Natural killer cell treated with Interleukin-12 subunit alpha and Interleukin-12 subunit beta and Interleukin-15 and Interleukin-18, amount 100 ng/mL, for 72 hours (primary cell): ENCODE measurements at regions not wholly inside any gene's neighbourhood (a gene's known extent, or its start where the extent isn't known, plus 50 kb on each side); places are given as distances from the start of the nearest gene placed in this dataset.
"Not testable (repeated sequence)": the region's sequence is repeated elsewhere in the genome, so short reads cannot be mapped to it uniquely, and the experiment has no call there.

ENCODE experiments used
- ATAC-seq, 2 donors: fragments of 150-1000 bp; cut with Tn5 transposase in 1 of 2; sonication (Bioruptor Pico), chemical (Tn5 transposase) in 1 of 2; 2 replicates each; pipeline ENCODE4 v1.10.0; 2021
- DNase-seq: peaks from one replicate; pipeline ENCODE4 v3.0.0; 2022; ENCODE audit warnings: low spot score
- H3K27ac Mint-ChIP-seq, 2 donors: 1 replicate in 1 of 2; 2 replicates in 1 of 2; pipeline ENCODE4 v1.8.0; 2022; ENCODE audit warnings: mixed read lengths in 2 of 2, mild to moderate bottlenecking in 1 of 2, moderate library complexity in 1 of 2
- H3K27me3 Mint-ChIP-seq, 2 donors: 1 replicate in 1 of 2; 2 replicates in 1 of 2; pipeline ENCODE4 v1.8.0; 2022; ENCODE audit warnings: mixed read lengths in 2 of 2
- H3K36me3 Mint-ChIP-seq: one replicate; pipeline ENCODE4 v1.8.0; 2022; ENCODE audit warnings: mixed read lengths
- H3K4me1 Mint-ChIP-seq, 2 donors: 1 replicate in 1 of 2; 2 replicates in 1 of 2; pipeline ENCODE4 v1.8.0; 2022; ENCODE audit warnings: low read depth in 2 of 2, mixed read lengths in 2 of 2, mild to moderate bottlenecking in 1 of 2
- H3K4me3 Mint-ChIP-seq: one replicate; pipeline ENCODE4 v1.8.0; 2022; ENCODE audit warnings: mixed read lengths
- H3K9me3 Mint-ChIP-seq: 2 replicates; pipeline ENCODE4 v1.8.0; 2022; ENCODE audit warnings: mixed read lengths

DNA sequence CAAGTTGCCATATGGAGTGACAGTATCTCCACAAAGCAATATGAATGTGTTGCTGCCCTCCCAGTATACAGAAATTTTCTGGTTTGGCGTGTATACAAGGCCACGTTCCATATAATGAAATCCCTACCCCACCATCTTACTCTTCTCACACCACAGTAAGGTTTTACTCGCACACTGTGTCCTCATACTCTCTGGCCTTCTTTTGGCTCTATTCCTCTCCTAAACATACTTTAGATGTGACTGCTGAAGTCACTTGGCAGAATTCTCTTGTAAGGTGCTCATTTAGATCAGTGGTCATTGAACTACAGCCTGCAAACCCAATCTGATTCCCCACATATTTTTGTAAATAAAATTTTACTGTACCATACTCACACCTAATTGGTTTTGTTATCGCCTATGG lies 123.2 kb downstream of the RFPL4B start:
- Mint-ChIP-seq H3K4me1 (no peaks in the 10 kb centered on the region), H3K4me3 (no peak overlapping the region), H3K27me3 (no peaks in the 10 kb centered on the region)

GRCh38 chr6:112470950-112471349 lies 123.8 kb downstream of the RFPL4B start:
- Mint-ChIP-seq H3K27ac (no peak overlapping the region), H3K36me3 (no peaks in the 10 kb centered on the region), H3K27me3 (no peaks in the 10 kb centered on the region), H3K4me3 (no peak overlapping the region), H3K4me1 (no peaks in the 10 kb centered on the region), H3K9me3 (no peaks in the 10 kb centered on the region)
- DNase-seq = no peak
- ATAC-seq = no peak

More for the DNA sequence above, 123.2 kb downstream of the RFPL4B start:
- no peak for DNase-seq
- H3K9me3 Mint-ChIP-seq = no peaks in the 10 kb centered on the region
- ATAC-seq = no peak
- no peak overlapping the region for H3K27ac Mint-ChIP-seq
- H3K36me3 Mint-ChIP-seq = no peaks in the 10 kb centered on the region

GRCh38 chr6:112475083-112475482 lies 128.0 kb downstream of the RFPL4B start:
- H3K4me3 Mint-ChIP-seq = no peak overlapping the region
- H3K27ac Mint-ChIP-seq = no peak overlapping the region
- no peaks in the 10 kb centered on the region for H3K4me1 Mint-ChIP-seq
- DNase-seq (no peak), ATAC-seq (no peak)
- no peaks in the 10 kb centered on the region for H3K9me3 Mint-ChIP-seq
- H3K36me3 Mint-ChIP-seq = no peaks in the 10 kb centered on the region
- H3K27me3 Mint-ChIP-seq = no peaks in the 10 kb centered on the region

GRCh38 chr6:112477125-112477524 lies 130.0 kb downstream of the RFPL4B start:
- no peak for DNase-seq
- Mint-ChIP-seq H3K27me3 (no peaks in the 10 kb centered on the region), H3K9me3 (peaks cover 4% of the 10 kb centered on the region), H3K4me3 (no peak overlapping the region), H3K36me3 (no peaks in the 10 kb centered on the region), H3K4me1 (no peaks in the 10 kb centered on the region), H3K27ac (no peak overlapping the region)
- no peak for ATAC-seq

GRCh38 chr6:112478036-112478435 lies 130.9 kb downstream of the RFPL4B start:
- no peaks in the 10 kb centered on the region for H3K36me3 Mint-ChIP-seq
- H3K27me3 Mint-ChIP-seq = no peaks in the 10 kb centered on the region
- no peak overlapping the region for H3K4me3 Mint-ChIP-seq
- H3K4me1 Mint-ChIP-seq = no peaks in the 10 kb centered on the region
- no peak for ATAC-seq
- no peak overlapping the region for H3K27ac Mint-ChIP-seq
- H3K9me3 Mint-ChIP-seq = peaks cover 4% of the 10 kb centered on the region
- no peak for DNase-seq

- ATAC-seq, H3K4me3 Mint-ChIP-seq: not testable (repeated sequence)
Measured at GRCh38 chr6:112479975-112480374, 132.8 kb downstream of the RFPL4B start.

DNA sequence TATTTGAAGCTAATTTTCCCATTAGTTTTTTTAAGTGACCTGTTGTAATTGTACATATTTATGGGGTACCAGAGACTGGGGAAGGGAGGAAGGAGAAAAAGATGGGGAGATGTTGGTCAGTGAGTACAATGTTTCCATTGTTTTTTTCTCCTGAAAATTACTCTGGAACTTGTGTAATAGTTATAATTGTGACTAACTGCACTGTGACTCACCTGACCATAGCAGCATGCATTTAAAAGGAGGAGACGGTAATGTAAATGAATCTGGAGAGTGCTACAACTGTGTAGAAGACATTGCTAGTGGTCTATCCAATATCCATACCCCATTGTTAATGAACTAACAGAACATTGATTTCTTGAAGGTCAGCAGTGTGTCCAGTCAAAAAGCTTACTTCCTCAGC lies 133.4 kb downstream of the RFPL4B start:
- H3K36me3 Mint-ChIP-seq = no peaks in the 10 kb centered on the region
- ATAC-seq = no peak
- no peak for DNase-seq
- H3K4me1 Mint-ChIP-seq = no peaks in the 10 kb centered on the region
- H3K9me3 Mint-ChIP-seq = peaks cover 4% of the 10 kb centered on the region
- H3K27me3 Mint-ChIP-seq = no peaks in the 10 kb centered on the region
- no peak overlapping the region for H3K27ac Mint-ChIP-seq
- no peak overlapping the region for H3K4me3 Mint-ChIP-seq

More at GRCh38 chr6:112479975-112480374, 132.8 kb downstream of the RFPL4B start:
- H3K36me3 Mint-ChIP-seq, H3K27me3 Mint-ChIP-seq, DNase-seq, H3K9me3 Mint-ChIP-seq, H3K4me1 Mint-ChIP-seq, H3K27ac Mint-ChIP-seq: not testable (repeated sequence)

- peaks cover 4% of the 10 kb centered on the region for H3K9me3 Mint-ChIP-seq
- H3K4me1 Mint-ChIP-seq = no peaks in the 10 kb centered on the region
Measured at GRCh38 chr6:112481211-112481610, 134.1 kb downstream of the RFPL4B start.

GRCh38 chr6:112482373-112482772 lies 135.2 kb downstream of the RFPL4B start:
- ATAC-seq (no peak), DNase-seq (no peak)
- Mint-ChIP-seq H3K4me1 (no peaks in the 10 kb centered on the region), H3K9me3 (peaks cover 4% of the 10 kb centered on the region), H3K27ac (no peak overlapping the region), H3K27me3 (no peaks in the 10 kb centered on the region), H3K36me3 (no peaks in the 10 kb centered on the region), H3K4me3 (no peak overlapping the region)

More at GRCh38 chr6:112481211-112481610, 134.1 kb downstream of the RFPL4B start:
- no peak for DNase-seq
- Mint-ChIP-seq H3K36me3 (no peaks in the 10 kb centered on the region), H3K4me3 (no peak overlapping the region), H3K27me3 (no peaks in the 10 kb centered on the region), H3K27ac (no peak overlapping the region)
- ATAC-seq = no peak

GRCh38 chr6:112485120-112485826 lies 138.1 kb downstream of the RFPL4B start:
- H3K4me1 Mint-ChIP-seq = peaks cover 0 to 2% of the 10 kb centered on the region in 2 donors
- DNase-seq = no peak
- no peak overlapping the region for H3K27ac Mint-ChIP-seq
- ATAC-seq = no peak
- H3K4me3 Mint-ChIP-seq = no peak overlapping the region
- no peaks in the 10 kb centered on the region for H3K36me3 Mint-ChIP-seq
- no peaks in the 10 kb centered on the region for H3K27me3 Mint-ChIP-seq
- H3K9me3 Mint-ChIP-seq = peaks cover 10% of the 10 kb centered on the region

- no peak for ATAC-seq
- Mint-ChIP-seq H3K9me3 (peaks cover 8% of the 10 kb centered on the region), H3K36me3 (no peaks in the 10 kb centered on the region), H3K27ac (no peak overlapping the region), H3K27me3 (no peaks in the 10 kb centered on the region), H3K4me1 (peaks cover 0 to 2% of the 10 kb centered on the region in 2 donors), H3K4me3 (no peak overlapping the region)
- no peak for DNase-seq
Measured at GRCh38 chr6:112485827-112486212, 138.7 kb downstream of the RFPL4B start.

GRCh38 chr6:112486454-112486853 lies 139.3 kb downstream of the RFPL4B start:
- peaks cover 8% of the 10 kb centered on the region for H3K9me3 Mint-ChIP-seq
- peaks cover 0 to 2% of the 10 kb centered on the region in 2 donors for H3K4me1 Mint-ChIP-seq
- no peaks in the 10 kb centered on the region for H3K36me3 Mint-ChIP-seq
- H3K27ac Mint-ChIP-seq = no peak overlapping the region
- H3K27me3 Mint-ChIP-seq = no peaks in the 10 kb centered on the region
- no peak for ATAC-seq
- DNase-seq = no peak
- no peak overlapping the region for H3K4me3 Mint-ChIP-seq

DNA sequence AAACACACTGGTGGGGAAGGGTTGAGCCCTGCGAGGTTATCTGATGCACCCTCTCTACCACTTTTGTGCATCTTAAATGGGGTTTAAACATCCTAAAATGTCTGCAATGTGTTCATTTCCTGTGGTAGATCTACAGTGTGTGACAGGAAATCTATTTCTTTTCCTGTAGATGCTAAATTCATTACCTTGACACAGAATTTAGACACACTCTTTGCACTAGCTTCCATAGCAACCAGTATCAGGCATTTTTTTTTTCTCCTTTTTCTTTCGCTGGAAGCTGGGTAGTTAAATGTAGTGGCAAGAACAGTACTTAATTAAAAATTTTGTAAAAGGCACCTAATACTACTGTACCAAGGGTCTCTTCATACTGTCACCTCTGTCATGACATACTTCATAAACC lies 141.1 kb downstream of the RFPL4B start:
- DNase-seq (no peak), ATAC-seq (no peak)
- no peak overlapping the region for H3K4me3 Mint-ChIP-seq
- H3K36me3 Mint-ChIP-seq = no peaks in the 10 kb centered on the region
- peaks cover 11% of the 10 kb centered on the region for H3K9me3 Mint-ChIP-seq
- no peaks in the 10 kb centered on the region for H3K27me3 Mint-ChIP-seq
- no peak overlapping the region for H3K27ac Mint-ChIP-seq
- peaks cover 0 to 2% of the 10 kb centered on the region in 2 donors for H3K4me1 Mint-ChIP-seq

DNA sequence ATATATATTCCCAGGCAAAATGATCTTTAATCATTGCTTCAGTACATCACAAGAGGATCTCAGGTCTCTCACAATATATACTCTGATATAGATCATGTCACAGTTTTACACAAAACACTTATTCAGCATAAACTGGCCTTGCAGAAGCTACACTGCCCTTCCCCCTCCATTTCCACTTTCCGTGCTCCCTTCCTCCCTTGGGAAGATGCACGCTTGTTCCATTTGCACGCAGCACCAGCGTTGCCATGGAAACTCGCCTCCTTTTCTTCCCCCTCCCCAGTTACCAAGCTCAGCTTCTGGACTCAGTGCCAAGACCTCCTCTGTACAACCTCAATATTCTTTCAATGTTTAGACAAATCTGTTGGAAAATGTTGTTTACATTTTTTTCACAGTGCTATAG lies 154.6 kb downstream of the RFPL4B start:
- no peak overlapping the region for H3K27ac Mint-ChIP-seq
- DNase-seq (no peak), ATAC-seq (no peak)
- H3K4me1 Mint-ChIP-seq = no peaks in the 10 kb centered on the region
- H3K36me3 Mint-ChIP-seq = no peaks in the 10 kb centered on the region
- H3K27me3 Mint-ChIP-seq = peaks cover 0 to 3% of the 10 kb centered on the region in 2 donors
- H3K4me3 Mint-ChIP-seq = no peak overlapping the region
- peaks cover under 1% of the 10 kb centered on the region for H3K9me3 Mint-ChIP-seq
